ENCODE measurements at regions not wholly inside any gene's neighbourhood (a gene's known extent, or its start where the extent isn't known, plus 50 kb on each side); places are given as distances from the start of the nearest gene placed in this dataset.

DNA sequence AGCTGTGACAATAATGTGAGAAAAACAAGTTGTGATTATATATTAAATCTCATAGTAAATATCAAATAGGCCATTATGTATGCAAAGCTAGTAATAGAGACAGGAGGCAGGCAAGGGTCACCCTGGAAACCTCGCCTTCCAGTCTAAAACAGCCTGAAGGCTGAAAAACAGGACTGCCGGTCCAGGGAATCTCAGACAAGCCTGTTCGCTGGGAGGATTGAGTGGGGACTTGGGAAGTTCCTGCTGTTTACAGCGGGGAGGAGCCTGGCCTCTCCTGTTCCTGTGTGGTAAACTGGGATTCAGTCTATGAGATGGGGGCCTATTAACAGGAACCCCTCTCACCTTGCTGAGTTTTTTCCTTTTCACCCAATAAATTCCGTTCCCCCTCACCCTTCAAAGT is 2317.3 kb downstream of the PCDH7 start:
- H3K27ac Mint-ChIP-seq = no peak overlapping the region
- H3K27me3 Mint-ChIP-seq (ENCODE audit: low read depth in 2 of 2) = no peaks in the 10 kb centered on the region
- ATAC-seq (no peak), DNase-seq (no peak)
- Histone ChIP-seq H3K36me3 (ENCODE audit: control insufficient read depth, insufficient read depth, low read length) (no peaks in the 10 kb centered on the region), H3K4me3 (ENCODE audit: low read length) (no peak overlapping the region), H3K4me1 (ENCODE audit: control insufficient read depth, insufficient read depth, low read length) (no peaks in the 10 kb centered on the region), H3K9me3 (ENCODE audit: control insufficient read depth, insufficient read depth, low read length) (peaks cover 4% of the 10 kb centered on the region), H3K27me3 (ENCODE audit: control insufficient read depth, insufficient read depth, low read length) (no peaks in the 10 kb centered on the region), H3K27ac (ENCODE audit: low read length) (no peak overlapping the region)
- TF ChIP-seq, protein P1, sequence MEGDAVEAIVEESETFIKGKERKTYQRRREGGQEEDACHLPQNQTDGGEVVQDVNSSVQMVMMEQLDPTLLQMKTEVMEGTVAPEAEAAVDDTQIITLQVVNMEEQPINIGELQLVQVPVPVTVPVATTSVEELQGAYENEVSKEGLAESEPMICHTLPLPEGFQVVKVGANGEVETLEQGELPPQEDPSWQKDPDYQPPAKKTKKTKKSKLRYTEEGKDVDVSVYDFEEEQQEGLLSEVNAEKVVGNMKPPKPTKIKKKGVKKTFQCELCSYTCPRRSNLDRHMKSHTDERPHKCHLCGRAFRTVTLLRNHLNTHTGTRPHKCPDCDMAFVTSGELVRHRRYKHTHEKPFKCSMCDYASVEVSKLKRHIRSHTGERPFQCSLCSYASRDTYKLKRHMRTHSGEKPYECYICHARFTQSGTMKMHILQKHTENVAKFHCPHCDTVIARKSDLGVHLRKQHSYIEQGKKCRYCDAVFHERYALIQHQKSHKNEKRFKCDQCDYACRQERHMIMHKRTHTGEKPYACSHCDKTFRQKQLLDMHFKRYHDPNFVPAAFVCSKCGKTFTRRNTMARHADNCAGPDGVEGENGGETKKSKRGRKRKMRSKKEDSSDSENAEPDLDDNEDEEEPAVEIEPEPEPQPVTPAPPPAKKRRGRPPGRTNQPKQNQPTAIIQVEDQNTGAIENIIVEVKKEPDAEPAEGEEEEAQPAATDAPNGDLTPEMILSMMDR (IDR thresholded peaks at IDR 0.05) = no peak
- H3K36me3 Mint-ChIP-seq = no peaks in the 10 kb centered on the region
- no peaks in the 10 kb centered on the region for H3K4me1 Mint-ChIP-seq
- no peak overlapping the region for H3K4me3 Mint-ChIP-seq
- H3K9me3 Mint-ChIP-seq = peaks cover 8 to 17% of the 10 kb centered on the region in 2 donors
- intact Hi-C loops (cut with micrococcal nuclease) = no loop called here
- WGBS (ENCODE audit: insufficient coverage) = 85% methylated on average over 5 of the region's 5 CpGs

GRCh38 chr4:33045334-33045733 is 2325.2 kb downstream of the PCDH7 start:
- Histone ChIP-seq H3K4me1 (ENCODE audit: control insufficient read depth, insufficient read depth, low read length) (no peaks in the 10 kb centered on the region), H3K4me3 (ENCODE audit: low read length) (no peak overlapping the region), H3K9me3 (ENCODE audit: control insufficient read depth, insufficient read depth, low read length) (peaks cover 4% of the 10 kb centered on the region), H3K27ac (ENCODE audit: low read length) (no peak overlapping the region), H3K36me3 (ENCODE audit: control insufficient read depth, insufficient read depth, low read length) (no peaks in the 10 kb centered on the region), H3K27me3 (ENCODE audit: control insufficient read depth, insufficient read depth, low read length) (no peaks in the 10 kb centered on the region)
- Mint-ChIP-seq H3K27me3 (ENCODE audit: low read depth in 2 of 2) (no peaks in the 10 kb centered on the region), H3K27ac (no peak overlapping the region), H3K9me3 (peaks cover 9% of the 10 kb centered on the region in 2 donors), H3K4me3 (no peak overlapping the region), H3K36me3 (no peaks in the 10 kb centered on the region), H3K4me1 (no peaks in the 10 kb centered on the region)
- DNase-seq (no peak), ATAC-seq (no peak)
- 89% methylated on average over 1 of the region's 1 CpG for WGBS (ENCODE audit: insufficient coverage)
- intact Hi-C loops (cut with micrococcal nuclease) = no loop called here
- TF ChIP-seq, protein P1 (IDR thresholded peaks at IDR 0.05) = no peak

GRCh38 chr4:33052241-33052640 is 2332.1 kb downstream of the PCDH7 start:
- TF ChIP-seq, protein P1 (IDR thresholded peaks at IDR 0.05) = no peak
- Histone ChIP-seq H3K27ac (ENCODE audit: low read length) (no peak overlapping the region), H3K4me1 (ENCODE audit: control insufficient read depth, insufficient read depth, low read length) (no peaks in the 10 kb centered on the region), H3K36me3 (ENCODE audit: control insufficient read depth, insufficient read depth, low read length) (no peaks in the 10 kb centered on the region), H3K4me3 (ENCODE audit: low read length) (no peak overlapping the region), H3K9me3 (ENCODE audit: control insufficient read depth, insufficient read depth, low read length) (no peaks in the 10 kb centered on the region), H3K27me3 (ENCODE audit: control insufficient read depth, insufficient read depth, low read length) (no peaks in the 10 kb centered on the region)
- no peaks in the 10 kb centered on the region for H3K27me3 Mint-ChIP-seq (ENCODE audit: low read depth in 2 of 2)
- whole genome bisulfite sequencing (ENCODE audit: insufficient coverage) = 86% methylated on average over 4 of the region's 5 CpGs
- ATAC-seq = no peak
- no peak overlapping the region for H3K4me3 Mint-ChIP-seq
- DNase-seq = no peak
- no peaks in the 10 kb centered on the region for H3K36me3 Mint-ChIP-seq
- no peak overlapping the region for H3K27ac Mint-ChIP-seq
- H3K4me1 Mint-ChIP-seq = no peaks in the 10 kb centered on the region
- H3K9me3 Mint-ChIP-seq = peaks cover 5 to 7% of the 10 kb centered on the region in 2 donors
- intact Hi-C loops (cut with micrococcal nuclease) = no loop called here

GRCh38 chr4:33054161-33054560 is 2334.0 kb downstream of the PCDH7 start:
- intact Hi-C loops (cut with micrococcal nuclease) = no loop called here
- no peak overlapping the region for H3K4me3 ChIP-seq (ENCODE audit: low read length)
- no peak overlapping the region for H3K4me3 Mint-ChIP-seq
- DNase-seq (no peak), ATAC-seq (no peak)
- H3K36me3 ChIP-seq (ENCODE audit: control insufficient read depth, insufficient read depth, low read length) = no peaks in the 10 kb centered on the region
- H3K9me3 Mint-ChIP-seq = peaks cover 3 to 8% of the 10 kb centered on the region in 2 donors
- H3K36me3 Mint-ChIP-seq = no peaks in the 10 kb centered on the region
- H3K27ac Mint-ChIP-seq = no peak overlapping the region
- H3K27me3 Mint-ChIP-seq (ENCODE audit: low read depth in 2 of 2) = no peaks in the 10 kb centered on the region
- H3K4me1 Mint-ChIP-seq = no peaks in the 10 kb centered on the region
- TF ChIP-seq, protein P1 (IDR thresholded peaks at IDR 0.05) = no peak
- no peaks in the 10 kb centered on the region for H3K9me3 ChIP-seq (ENCODE audit: control insufficient read depth, insufficient read depth, low read length)
- no peak overlapping the region for H3K27ac ChIP-seq (ENCODE audit: low read length)
- no peaks in the 10 kb centered on the region for H3K27me3 ChIP-seq (ENCODE audit: control insufficient read depth, insufficient read depth, low read length)
- no peaks in the 10 kb centered on the region for H3K4me1 ChIP-seq (ENCODE audit: control insufficient read depth, insufficient read depth, low read length)

All from natural killer cell (primary cell).